ENCODE measurements at regions not wholly inside any gene's neighbourhood (a gene's known extent, or its start where the extent isn't known, plus 50 kb on each side); places are given as distances from the start of the nearest gene placed in this dataset.

DNA sequence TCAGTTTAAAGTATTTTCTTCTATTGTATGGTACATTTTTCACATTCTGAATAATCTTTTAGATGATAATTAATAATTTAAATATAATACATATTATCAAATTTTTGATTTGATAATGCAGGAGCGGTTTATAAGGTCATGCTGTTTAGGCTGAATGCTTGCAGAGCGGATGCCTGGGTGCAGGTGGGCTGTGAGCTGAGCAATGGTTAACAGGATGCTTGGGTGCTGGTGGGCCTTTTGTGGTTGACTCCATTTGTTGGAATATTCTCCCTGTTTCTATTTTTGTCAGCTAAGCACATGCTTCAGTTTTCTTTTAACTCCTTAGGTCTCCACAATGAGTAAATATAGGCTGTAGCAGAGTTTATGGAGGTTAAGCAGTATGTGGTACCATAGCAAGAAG lies 1549.3 kb downstream of the OTOL1 start:
- Histone ChIP-seq H3K4me3 (ENCODE audit: low read depth, low read length) (no peak overlapping the region), H3K79me2 (no peaks in the 10 kb centered on the region), H3K36me3 (ENCODE audit: control insufficient read depth, insufficient read depth, low read length) (no peaks in the 10 kb centered on the region), H3K9ac (no peak overlapping the region), H3K27me3 (ENCODE audit: control insufficient read depth, insufficient read depth, low read length) (no peaks in the 10 kb centered on the region), H3K4me2 (ENCODE audit: low read length) (no peak overlapping the region), H3K9me3 (ENCODE audit: control insufficient read depth, low read length) (peaks cover 4% of the 10 kb centered on the region), H3K4me1 (no peaks in the 10 kb centered on the region), H3K27ac (no peak overlapping the region), H2AFZ (no peak overlapping the region)
- TF ChIP-seq, protein P1, sequence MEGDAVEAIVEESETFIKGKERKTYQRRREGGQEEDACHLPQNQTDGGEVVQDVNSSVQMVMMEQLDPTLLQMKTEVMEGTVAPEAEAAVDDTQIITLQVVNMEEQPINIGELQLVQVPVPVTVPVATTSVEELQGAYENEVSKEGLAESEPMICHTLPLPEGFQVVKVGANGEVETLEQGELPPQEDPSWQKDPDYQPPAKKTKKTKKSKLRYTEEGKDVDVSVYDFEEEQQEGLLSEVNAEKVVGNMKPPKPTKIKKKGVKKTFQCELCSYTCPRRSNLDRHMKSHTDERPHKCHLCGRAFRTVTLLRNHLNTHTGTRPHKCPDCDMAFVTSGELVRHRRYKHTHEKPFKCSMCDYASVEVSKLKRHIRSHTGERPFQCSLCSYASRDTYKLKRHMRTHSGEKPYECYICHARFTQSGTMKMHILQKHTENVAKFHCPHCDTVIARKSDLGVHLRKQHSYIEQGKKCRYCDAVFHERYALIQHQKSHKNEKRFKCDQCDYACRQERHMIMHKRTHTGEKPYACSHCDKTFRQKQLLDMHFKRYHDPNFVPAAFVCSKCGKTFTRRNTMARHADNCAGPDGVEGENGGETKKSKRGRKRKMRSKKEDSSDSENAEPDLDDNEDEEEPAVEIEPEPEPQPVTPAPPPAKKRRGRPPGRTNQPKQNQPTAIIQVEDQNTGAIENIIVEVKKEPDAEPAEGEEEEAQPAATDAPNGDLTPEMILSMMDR (IDR thresholded peaks at IDR 0.05) = no peak

DNA sequence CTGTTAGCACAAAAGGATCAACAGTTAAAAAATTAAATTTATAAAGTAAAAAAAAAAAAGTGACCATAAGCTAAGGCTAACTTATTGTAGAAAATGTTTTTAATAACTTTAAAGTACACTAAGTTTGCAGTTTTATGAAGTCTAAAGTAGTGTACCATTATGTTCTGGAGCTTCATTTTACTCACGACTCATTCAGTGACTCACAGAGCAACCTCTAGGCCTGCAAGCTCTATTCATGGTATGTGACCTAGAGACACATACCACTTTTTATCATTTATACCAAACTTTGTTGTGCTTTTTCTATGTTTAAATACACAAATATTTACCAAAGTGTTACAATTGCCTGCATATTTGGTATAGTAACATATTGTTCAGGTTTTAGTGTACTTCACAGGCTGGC lies 1552.3 kb downstream of the OTOL1 start:
- H3K27ac ChIP-seq = no peak overlapping the region
- H3K9me3 ChIP-seq (ENCODE audit: control insufficient read depth, low read length) = no peaks in the 10 kb centered on the region
- H3K4me2 ChIP-seq (ENCODE audit: low read length) = no peak overlapping the region
- no peaks in the 10 kb centered on the region for H3K4me1 ChIP-seq
- no peak overlapping the region for H3K4me3 ChIP-seq (ENCODE audit: low read depth, low read length)
- H3K27me3 ChIP-seq (ENCODE audit: control insufficient read depth, insufficient read depth, low read length) = no peaks in the 10 kb centered on the region
- H3K36me3 ChIP-seq (ENCODE audit: control insufficient read depth, insufficient read depth, low read length) = no peaks in the 10 kb centered on the region
- TF ChIP-seq, protein P1 (IDR thresholded peaks at IDR 0.05) = no peak
- H3K9ac ChIP-seq = no peak overlapping the region
- H2AFZ ChIP-seq = no peak overlapping the region
- H3K79me2 ChIP-seq = no peaks in the 10 kb centered on the region

DNA sequence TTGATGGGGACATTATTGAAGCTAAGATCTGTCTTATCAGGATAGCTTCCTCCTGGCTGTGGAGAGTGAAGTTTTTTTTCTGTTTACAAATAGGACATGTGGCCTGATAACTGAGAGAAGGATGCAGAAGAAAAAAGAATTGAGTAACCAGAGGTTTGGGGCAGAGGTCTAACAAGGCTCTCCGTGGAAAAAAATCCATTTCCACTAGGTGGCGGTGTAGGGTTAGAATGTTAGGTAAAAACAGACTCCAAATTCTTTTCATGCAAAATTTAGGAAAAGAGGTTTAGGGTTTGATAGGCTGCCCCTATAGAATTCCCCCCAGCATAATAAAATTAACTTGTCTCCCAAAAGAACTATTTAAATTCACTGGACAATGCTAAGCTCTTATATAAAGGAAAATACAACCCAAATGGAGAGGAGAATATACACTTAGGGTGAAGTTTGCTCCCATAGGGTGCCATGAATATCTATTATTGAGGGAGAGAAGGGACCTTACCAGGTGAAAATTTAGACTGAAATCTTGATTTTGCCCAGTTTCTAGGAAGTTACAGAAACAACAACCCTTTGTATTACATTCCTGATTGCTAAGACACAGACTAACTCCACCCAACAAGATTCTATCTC lies 1560.4 kb downstream of the OTOL1 start:
- H3K27ac ChIP-seq = no peak overlapping the region
- H3K36me3 ChIP-seq (ENCODE audit: control insufficient read depth, insufficient read depth, low read length) = no peaks in the 10 kb centered on the region
- no peak overlapping the region for H3K4me2 ChIP-seq (ENCODE audit: low read length)
- no peak overlapping the region for H2AFZ ChIP-seq
- TF ChIP-seq, protein P1 (IDR thresholded peaks at IDR 0.05) = no peak
- no peaks in the 10 kb centered on the region for H3K4me1 ChIP-seq
- H3K79me2 ChIP-seq = no peaks in the 10 kb centered on the region
- no peak overlapping the region for H3K9ac ChIP-seq
- H3K4me3 ChIP-seq (ENCODE audit: low read depth, low read length) = no peak overlapping the region
- H3K9me3 ChIP-seq (ENCODE audit: control insufficient read depth, low read length) = no peaks in the 10 kb centered on the region
- no peaks in the 10 kb centered on the region for H3K27me3 ChIP-seq (ENCODE audit: control insufficient read depth, insufficient read depth, low read length)

DNA sequence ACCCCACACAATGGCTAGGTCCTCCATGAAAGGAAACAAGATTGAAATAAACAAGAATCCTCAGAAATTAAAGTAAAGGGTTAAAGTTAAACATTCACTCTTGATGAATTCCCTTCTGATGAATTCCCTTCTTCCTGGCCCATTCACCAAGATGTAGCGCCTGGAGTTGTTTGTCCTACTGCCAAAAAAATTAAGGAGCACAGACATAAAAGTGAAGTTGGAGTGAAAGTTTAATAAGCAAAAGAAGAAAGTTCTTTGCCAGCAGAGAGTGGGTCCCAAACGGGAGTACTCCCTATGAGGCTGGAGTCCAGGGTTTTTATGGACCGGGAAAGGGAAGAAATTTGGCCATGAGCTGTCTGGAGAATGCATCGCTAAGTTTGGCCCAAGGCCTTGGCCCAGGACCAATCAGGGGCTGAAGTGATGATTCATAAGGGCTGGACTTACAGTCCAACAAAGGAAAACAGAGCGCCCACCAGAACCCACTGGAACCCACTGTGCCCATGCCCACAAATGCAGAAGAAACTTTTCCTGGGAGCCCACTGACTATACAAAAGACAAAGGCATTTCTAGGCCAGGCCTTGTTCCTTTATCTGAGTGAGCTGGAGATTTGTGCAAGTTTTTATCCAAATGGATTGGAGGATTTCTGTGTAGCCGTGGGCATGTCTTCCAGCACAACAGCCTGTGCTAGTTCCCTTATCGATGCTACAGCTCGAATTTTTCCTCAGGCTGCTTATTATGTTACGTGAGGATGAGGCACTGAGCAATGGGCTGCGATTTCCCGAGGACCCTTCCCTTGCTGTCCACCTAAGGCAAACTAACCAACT lies 1561.6 kb downstream of the OTOL1 start:
- Histone ChIP-seq H3K4me3 (ENCODE audit: low read depth, low read length) (no peak overlapping the region), H3K27me3 (ENCODE audit: control insufficient read depth, insufficient read depth, low read length) (no peaks in the 10 kb centered on the region), H3K9ac (no peak overlapping the region), H3K27ac (no peak overlapping the region), H3K4me2 (ENCODE audit: low read length) (no peak overlapping the region), H3K4me1 (no peaks in the 10 kb centered on the region), H2AFZ (no peak overlapping the region), H3K79me2 (no peaks in the 10 kb centered on the region), H3K9me3 (ENCODE audit: control insufficient read depth, low read length) (no peaks in the 10 kb centered on the region), H3K36me3 (ENCODE audit: control insufficient read depth, insufficient read depth, low read length) (no peaks in the 10 kb centered on the region)
- TF ChIP-seq, protein P1 (IDR thresholded peaks at IDR 0.05) = no peak

Measured in parathyroid adenoma (tissue), 2 donors.